ENCODE measurements at regions not wholly inside any gene's neighbourhood (a gene's known extent, or its start where the extent isn't known, plus 50 kb on each side); places are given as distances from the start of the nearest gene placed in this dataset.

DNA sequence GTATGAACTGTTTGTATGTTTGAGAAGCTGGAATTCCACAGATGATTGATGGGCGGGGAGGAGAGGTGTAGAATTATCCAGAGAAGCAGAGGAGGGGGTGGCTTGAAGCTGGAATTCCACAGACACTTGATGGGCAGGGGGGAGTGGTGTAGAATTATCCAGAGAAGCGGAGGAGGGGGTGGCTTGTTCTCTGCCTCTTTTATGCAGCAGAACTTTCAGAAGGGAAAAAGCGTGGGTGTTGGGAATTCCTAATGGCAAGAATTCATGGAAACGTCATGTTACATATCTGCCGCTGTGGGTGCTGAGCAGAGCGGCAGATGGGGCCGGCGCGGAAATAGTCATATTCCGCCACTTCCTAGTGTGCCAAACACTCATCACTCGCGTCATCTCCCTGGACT is 167.9 kb upstream of the KCNG1 start:
- TF ChIP-seq TAF1 (IDR thresholded peaks at IDR 0.05; ENCODE audit: low read depth, low read length) (no peak), SPI1 (IDR thresholded peaks at IDR 0.05; ENCODE audit: low read depth, low read length) (no peak), POLR2AphosphoS5 (IDR thresholded peaks at IDR 0.05; ENCODE audit: low read depth, low read length) (no peak), POLR2A (IDR thresholded peaks at IDR 0.05; ENCODE audit: low read depth, low read length) (no peak), PAX5 (IDR thresholded peaks at IDR 0.05; ENCODE audit: insufficient read depth, low read length, severe bottlenecking) (no peak), POU2F2 (IDR thresholded peaks at IDR 0.05; ENCODE audit: low read depth, low read length) (no peak)
